HG03521 (cell line): ENCODE measurements at regions not wholly inside any gene's neighbourhood (a gene's known extent, or its start where the extent isn't known, plus 50 kb on each side); places are given as distances from the start of the nearest gene placed in this dataset.
"Not testable (repeated sequence)": the region's sequence is repeated elsewhere in the genome, so short reads cannot be mapped to it uniquely, and the experiment has no call there.

Experiments used
- ATAC-seq: cut with Tn5 transposase; IDR thresholded peaks from one replicate; pipeline ENCODE4 v1.9.1; 2021; ENCODE audit warnings: mild to moderate bottlenecking, moderate library complexity; ENCODE audit not compliant: unreplicated experiment

GRCh38 chr5:136749016-136749415 lies 383.7 kb upstream of the TRPC7 start:
- no peak for ATAC-seq

GRCh38 chr5:136743052-136743451 lies 377.7 kb upstream of the TRPC7 start:
- no peak for ATAC-seq

GRCh38 chr5:136740228-136740627 lies 374.9 kb upstream of the TRPC7 start:
- ATAC-seq = no peak

- not testable (repeated sequence) for ATAC-seq
Observed at GRCh38 chr5:136739271-136739670, 373.9 kb upstream of the TRPC7 start.

- ATAC-seq = no peak
Observed at GRCh38 chr5:136738829-136739228, 373.5 kb upstream of the TRPC7 start.

- ATAC-seq = no peak
Observed at GRCh38 chr5:136736021-136736420, 370.7 kb upstream of the TRPC7 start.

- ATAC-seq = not testable (repeated sequence)
Observed at GRCh38 chr5:136735611-136736010, 370.3 kb upstream of the TRPC7 start.

- no peak for ATAC-seq
Observed at GRCh38 chr5:136734628-136735027, 369.3 kb upstream of the TRPC7 start.

GRCh38 chr5:136732751-136733150 lies 367.4 kb upstream of the TRPC7 start:
- no peak for ATAC-seq

- no peak for ATAC-seq
Observed at GRCh38 chr5:136731241-136731900, 366.0 kb upstream of the TRPC7 start.

- ATAC-seq = no peak
Observed at GRCh38 chr5:136730426-136730825, 365.1 kb upstream of the TRPC7 start.

GRCh38 chr5:136729901-136730355 lies 364.6 kb upstream of the TRPC7 start:
- ATAC-seq = no peak

GRCh38 chr5:136726506-136726905 lies 361.2 kb upstream of the TRPC7 start:
- ATAC-seq = no peak

GRCh38 chr5:136724161-136724560 lies 358.8 kb upstream of the TRPC7 start:
- no peak for ATAC-seq

GRCh38 chr5:136722581-136722980 lies 357.2 kb upstream of the TRPC7 start:
- ATAC-seq = no peak

- no peak for ATAC-seq
Observed at GRCh38 chr5:136722086-136722485, 356.7 kb upstream of the TRPC7 start.

- no peak for ATAC-seq
Observed at GRCh38 chr5:136720674-136721073, 355.3 kb upstream of the TRPC7 start.

GRCh38 chr5:136717917-136718316 lies 352.6 kb upstream of the TRPC7 start:
- no peak for ATAC-seq

- ATAC-seq = no peak
Observed at GRCh38 chr5:136714286-136714685, 348.9 kb upstream of the TRPC7 start.

- ATAC-seq = no peak
Observed at GRCh38 chr5:136712628-136713027, 347.3 kb upstream of the TRPC7 start.

- ATAC-seq = no peak
Observed at GRCh38 chr5:136710834-136711233, 345.5 kb upstream of the TRPC7 start.

GRCh38 chr5:136703706-136704105 lies 338.4 kb upstream of the TRPC7 start:
- ATAC-seq = no peak

GRCh38 chr5:136703036-136703435 lies 337.7 kb upstream of the TRPC7 start:
- no peak for ATAC-seq
